ENCODE measurements at regions not wholly inside any gene's neighbourhood (a gene's known extent, or its start where the extent isn't known, plus 50 kb on each side); places are given as distances from the start of the nearest gene placed in this dataset.

DNA sequence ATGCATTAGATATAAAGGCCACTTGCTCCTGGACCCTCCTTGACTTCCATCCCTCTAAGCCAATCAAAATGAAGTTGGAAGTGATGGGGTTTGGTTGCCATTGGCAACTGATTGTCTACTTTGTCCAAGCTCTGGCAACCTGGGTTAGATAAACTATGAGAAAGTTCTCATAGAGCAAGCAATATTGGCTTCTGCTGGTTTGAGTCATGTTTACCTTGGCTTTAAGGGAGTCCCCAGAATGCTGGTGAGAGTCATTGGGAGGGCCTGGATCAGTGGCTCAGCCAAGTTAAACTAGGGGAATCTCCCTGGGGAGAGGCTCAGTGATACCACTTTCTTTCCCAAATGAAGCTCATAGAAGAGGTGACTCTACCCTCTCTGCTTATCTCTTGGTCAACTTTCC lies 176.3 kb upstream of the ROPN1 start:
- TF ChIP-seq, protein P1, sequence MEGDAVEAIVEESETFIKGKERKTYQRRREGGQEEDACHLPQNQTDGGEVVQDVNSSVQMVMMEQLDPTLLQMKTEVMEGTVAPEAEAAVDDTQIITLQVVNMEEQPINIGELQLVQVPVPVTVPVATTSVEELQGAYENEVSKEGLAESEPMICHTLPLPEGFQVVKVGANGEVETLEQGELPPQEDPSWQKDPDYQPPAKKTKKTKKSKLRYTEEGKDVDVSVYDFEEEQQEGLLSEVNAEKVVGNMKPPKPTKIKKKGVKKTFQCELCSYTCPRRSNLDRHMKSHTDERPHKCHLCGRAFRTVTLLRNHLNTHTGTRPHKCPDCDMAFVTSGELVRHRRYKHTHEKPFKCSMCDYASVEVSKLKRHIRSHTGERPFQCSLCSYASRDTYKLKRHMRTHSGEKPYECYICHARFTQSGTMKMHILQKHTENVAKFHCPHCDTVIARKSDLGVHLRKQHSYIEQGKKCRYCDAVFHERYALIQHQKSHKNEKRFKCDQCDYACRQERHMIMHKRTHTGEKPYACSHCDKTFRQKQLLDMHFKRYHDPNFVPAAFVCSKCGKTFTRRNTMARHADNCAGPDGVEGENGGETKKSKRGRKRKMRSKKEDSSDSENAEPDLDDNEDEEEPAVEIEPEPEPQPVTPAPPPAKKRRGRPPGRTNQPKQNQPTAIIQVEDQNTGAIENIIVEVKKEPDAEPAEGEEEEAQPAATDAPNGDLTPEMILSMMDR (IDR thresholded peaks at IDR 0.05; ENCODE audit: control insufficient read depth, insufficient read depth, low read depth, low read length, missing control alignments): no peak
- no peak overlapping the region for H3K4me3 ChIP-seq (ENCODE audit: control insufficient read depth, low read depth, low read length)
- no peak for DNase-seq (ENCODE audit: low read depth)

DNA sequence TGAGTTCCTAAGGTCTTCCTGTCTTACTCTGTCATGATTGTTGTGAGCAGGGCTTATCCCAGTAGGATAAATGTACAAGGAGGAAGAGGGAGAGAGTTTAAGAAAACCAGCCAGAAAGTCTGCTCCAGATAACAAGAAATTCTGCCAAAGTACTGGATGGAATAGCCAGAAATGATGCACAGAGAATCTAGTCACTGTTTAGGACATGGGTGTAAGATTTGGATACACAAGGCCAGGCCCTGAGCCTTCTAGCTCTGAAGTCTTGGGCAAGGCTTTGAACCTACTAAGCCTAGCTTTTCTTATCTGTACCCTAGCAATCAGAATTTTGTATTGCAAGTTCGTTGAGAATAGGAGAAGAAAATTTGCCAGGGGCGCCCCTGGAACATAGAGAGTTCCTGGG lies 180.4 kb upstream of the ROPN1 start:
- no peak overlapping the region for H3K4me3 ChIP-seq (ENCODE audit: control insufficient read depth, low read depth, low read length)
- TF ChIP-seq, protein P1 (IDR thresholded peaks at IDR 0.05; ENCODE audit: control insufficient read depth, insufficient read depth, low read depth, low read length, missing control alignments): no peak
- no peak for DNase-seq (ENCODE audit: low read depth)

- TF ChIP-seq, protein P1 (IDR thresholded peaks at IDR 0.05; ENCODE audit: control insufficient read depth, insufficient read depth, low read depth, low read length, missing control alignments): no peak
- H3K4me3 ChIP-seq (ENCODE audit: control insufficient read depth, low read depth, low read length): no peak overlapping the region
- DNase-seq (ENCODE audit: low read depth): no peak
Measured at GRCh38 chr3:124172816-124173215, 180.9 kb upstream of the ROPN1 start.

DNA sequence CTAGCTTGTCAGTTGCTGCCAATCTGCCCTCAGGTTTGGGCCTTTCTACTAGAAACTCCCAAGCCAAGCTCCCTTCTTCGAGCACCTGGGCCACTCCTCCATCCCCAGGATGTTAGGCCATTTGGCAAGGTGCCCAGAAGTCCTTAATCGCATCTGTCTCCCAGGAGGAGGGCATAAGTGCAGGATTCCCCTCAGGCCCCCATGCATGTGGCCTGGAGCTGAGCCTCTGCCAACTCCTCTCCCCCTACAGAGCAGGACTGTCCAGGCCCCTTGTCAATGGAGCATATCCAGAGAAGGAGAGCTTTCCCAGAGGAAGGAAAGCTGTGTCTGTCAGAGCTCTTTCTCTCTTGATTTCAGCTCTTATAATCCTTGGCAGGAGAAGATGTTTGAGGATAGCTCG lies 182.6 kb upstream of the ROPN1 start:
- no peak for DNase-seq (ENCODE audit: low read depth)
- TF ChIP-seq, protein P1 (IDR thresholded peaks at IDR 0.05; ENCODE audit: control insufficient read depth, insufficient read depth, low read depth, low read length, missing control alignments): no peak
- H3K4me3 ChIP-seq (ENCODE audit: control insufficient read depth, low read depth, low read length): no peak overlapping the region

DNA sequence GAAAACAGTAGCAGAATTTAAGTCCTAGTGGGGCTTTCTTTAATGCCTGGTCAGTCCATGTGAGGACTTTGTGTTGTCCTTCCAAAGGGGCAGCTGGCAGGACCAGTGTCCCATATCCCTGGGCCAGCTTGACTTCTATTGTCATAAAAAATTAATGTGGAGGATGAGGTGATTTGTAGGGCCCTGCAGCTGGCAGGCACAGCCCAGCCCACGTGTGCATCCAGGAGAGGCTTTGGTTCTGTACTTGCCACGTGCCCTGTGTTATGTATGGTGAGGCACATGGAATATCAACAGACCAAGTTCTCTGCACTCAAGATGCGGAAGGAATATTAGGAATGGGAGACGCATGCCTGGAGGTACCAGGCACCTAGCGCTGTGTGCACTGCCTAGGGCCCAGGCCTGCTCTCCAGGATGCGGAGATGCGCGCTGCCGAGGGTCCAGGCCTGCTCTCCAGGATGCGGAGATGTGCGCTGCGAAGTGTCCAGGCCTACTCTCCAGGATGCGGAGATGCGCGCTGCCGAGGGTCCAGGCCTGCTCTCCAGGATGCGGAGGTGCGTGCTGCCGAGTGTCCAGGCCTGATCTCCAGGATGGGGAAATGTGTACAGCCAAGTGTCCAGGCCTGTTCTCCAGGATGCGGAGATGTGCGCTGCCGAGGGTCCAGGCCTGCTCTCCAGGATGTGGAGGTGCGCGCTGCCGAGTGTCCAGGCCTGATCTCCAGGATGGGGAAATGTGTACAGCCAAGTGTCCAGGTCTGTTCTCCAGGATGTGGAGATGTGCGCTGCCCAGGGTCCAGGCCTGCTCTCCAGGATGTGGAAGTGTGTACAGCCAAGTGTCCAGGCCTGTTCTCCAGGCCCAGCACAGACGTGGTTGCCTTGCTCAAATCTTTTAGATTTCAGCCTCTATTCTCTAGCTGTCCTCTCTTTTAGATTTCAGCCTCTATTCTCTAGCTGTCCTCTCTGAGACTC lies 183.3 kb upstream of the ROPN1 start:
- TF ChIP-seq, protein P1 (IDR thresholded peaks at IDR 0.05; ENCODE audit: control insufficient read depth, insufficient read depth, low read depth, low read length, missing control alignments): no peak
- no peak for DNase-seq (ENCODE audit: low read depth)
- H3K4me3 ChIP-seq (ENCODE audit: control insufficient read depth, low read depth, low read length): no peak overlapping the region

GRCh38 chr3:124177071-124177470 lies 185.1 kb upstream of the ROPN1 start:
- no peak for DNase-seq (ENCODE audit: low read depth)
- H3K4me3 ChIP-seq (ENCODE audit: control insufficient read depth, low read depth, low read length): no peak overlapping the region
- TF ChIP-seq, protein P1 (IDR thresholded peaks at IDR 0.05; ENCODE audit: control insufficient read depth, insufficient read depth, low read depth, low read length, missing control alignments): no peak
